ENCODE measurements at regions not wholly inside any gene's neighbourhood (a gene's known extent, or its start where the extent isn't known, plus 50 kb on each side); places are given as distances from the start of the nearest gene placed in this dataset.

DNA sequence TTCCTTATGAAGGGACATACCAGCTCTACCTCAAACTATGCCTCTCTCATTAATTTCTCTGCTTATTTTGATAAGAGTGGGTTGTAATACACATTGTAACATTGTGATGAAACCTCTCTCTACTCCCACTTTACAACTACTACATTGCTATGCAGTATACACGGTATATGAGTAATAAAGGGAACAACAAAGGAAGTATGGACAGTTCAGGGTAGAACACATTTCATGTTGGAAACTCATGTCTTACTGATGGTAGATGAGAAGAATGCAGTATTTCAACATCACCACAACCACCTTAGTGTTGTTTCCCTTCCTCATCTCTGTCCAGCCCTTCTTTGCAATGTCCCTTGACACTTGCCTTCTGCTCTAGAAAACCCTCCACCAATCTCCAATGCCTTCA lies 515.9 kb upstream of the CELF4 start:
- no peak for DNase-seq (ENCODE audit: low read depth)

DNA sequence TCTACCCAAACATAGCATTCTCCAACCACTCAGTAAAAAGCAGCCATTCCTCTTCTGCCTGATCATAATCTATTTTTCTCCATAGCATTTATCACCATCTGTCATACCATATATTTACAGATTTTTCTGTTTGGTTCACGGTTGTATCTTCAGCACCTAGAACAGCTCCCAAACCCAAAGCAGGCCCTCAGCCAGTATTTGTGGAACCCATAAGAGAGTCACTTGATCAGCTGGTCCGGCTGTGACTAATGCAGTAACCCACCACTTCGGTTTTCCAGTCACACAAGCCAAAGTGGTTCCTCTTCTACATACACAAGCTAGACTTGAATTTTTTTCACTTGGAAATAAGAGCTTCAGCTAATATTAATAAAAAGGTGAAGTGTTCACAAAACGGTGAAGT lies 511.6 kb upstream of the CELF4 start:
- DNase-seq (ENCODE audit: low read depth), result no peak

DNA sequence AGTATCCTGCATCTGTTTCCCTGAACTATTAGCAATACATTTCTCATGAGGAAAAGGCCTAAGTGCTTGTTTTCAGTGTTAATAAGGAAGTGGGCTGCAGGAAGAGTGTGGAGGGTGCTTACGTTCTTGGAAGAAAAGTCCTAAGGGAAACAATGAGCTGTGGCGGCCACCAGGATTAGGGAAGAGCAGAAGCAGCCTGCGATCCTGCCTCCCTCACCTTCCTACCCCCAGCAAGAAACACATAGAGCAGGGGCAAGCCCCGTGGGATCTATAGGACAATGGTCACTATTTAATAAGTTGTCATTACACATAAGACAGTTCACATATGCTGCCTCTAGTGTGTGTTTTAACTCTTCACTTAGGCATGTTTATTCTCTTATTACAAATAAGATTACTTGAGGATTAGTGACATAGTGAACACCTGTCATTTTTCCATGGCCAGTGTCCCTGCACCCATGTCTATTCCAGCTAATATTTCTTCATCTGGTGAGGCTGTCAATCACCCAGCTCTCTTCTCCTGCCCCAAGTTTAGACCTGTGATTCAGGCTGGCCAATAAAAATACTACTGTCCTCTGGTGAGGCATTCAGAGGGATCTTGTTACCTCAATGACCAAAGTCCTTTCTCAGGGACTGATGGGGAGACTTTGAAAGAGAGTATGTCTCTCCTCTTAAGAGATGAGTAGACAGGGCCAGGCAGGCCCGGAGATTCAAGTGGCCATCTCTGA lies 510.9 kb upstream of the CELF4 start:
- no peak for DNase-seq (ENCODE audit: low read depth)

DNA sequence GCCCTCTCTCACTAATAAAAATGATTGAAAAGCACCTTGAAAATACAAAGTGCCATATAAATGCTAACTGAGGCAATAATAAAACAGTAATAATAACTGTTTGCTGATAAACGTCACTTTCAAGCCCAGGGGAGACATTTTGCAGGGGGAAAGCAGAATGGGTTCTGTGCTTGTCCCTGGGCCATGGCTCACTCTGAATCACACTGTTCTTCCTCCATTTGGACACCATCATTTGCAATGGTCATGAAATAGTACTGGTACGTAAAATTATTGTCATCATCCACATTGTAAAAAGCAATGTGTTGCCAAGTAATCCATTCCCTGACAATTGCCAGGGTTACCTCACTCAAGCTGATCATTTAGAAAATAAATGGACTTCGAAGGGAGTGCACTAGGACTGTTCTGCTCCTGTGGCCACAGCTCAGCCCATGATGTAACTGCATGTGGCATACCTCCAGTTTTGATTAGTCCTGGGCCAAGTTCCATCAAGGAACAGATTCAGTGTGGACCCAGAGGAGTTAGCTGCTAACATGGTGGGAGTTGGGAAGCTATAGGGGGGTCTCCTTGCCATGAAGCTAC lies 508.8 kb upstream of the CELF4 start:
- DNase-seq (ENCODE audit: low read depth), result no peak

DNA sequence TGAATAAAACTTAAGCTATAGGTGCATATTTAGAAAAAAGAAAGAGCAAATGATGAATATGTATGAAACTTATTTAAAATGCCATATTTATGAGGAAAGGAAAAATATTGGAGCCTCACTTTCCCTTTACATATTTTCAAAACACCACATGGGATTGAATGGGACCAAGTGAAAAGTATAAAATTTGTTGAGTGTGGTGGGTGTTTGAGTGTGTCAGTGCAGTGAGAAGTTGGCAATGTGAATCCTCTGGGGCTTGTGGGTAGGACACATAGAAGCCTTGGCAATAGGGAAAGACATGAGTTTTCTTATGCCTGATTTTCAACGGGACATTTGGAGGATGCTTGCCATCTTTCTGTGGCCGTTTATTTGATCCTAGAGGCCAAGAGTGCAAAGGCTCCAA lies 502.2 kb upstream of the CELF4 start:
- no peak for DNase-seq (ENCODE audit: low read depth)

DNA sequence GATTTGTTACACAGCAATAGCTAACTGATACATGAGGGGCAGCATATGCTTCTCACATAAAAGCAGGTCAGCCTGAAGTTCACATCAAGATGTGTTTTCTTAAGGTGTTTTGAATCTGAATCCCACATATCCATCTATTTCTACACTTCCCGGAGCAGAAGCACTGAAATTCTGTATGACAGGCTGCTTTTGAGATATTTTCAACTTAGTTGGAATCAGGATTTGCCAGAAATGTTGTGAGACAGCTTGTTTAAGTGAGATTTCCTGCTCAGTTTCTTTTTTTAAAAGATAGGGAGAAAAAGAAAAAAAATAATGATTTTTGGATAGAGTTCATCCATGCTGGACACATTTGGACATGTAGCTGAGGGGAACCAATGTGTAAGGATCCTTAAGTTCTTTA lies 501.5 kb upstream of the CELF4 start:
- no peak for DNase-seq (ENCODE audit: low read depth)

DNA sequence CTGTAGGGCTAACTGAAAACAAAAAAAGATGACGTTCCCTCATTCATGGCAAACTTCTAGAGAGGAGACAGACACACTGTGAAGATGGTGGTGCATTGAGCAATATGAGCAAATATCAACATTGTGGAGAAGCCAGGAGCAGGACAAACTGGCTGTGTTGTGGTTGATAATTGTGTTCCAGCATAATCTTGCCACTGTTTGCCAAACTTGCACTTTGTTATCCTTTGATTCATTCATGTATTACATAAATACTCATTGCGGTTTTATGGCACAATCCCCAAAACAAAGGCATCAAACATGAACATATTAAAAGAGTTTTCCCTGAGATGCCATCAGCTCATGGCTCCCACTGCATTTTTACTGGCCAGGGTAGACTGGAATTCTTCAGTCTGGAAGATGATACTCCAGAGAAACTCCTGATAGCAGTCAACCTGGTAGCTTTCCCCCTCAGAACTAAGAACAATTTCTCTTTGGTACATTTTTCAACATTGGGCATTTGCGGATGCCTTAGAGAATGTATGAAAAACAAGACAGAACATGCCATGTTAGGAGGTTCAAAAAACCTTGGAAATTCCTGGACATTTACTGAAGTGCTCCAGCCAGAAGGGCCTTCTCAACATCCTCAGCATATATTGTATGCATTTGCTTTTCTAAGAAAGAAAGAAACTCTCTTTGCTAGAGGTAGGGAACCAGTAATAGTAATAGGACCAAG lies 487.4 kb upstream of the CELF4 start:
- no peak for DNase-seq (ENCODE audit: low read depth)

DNA sequence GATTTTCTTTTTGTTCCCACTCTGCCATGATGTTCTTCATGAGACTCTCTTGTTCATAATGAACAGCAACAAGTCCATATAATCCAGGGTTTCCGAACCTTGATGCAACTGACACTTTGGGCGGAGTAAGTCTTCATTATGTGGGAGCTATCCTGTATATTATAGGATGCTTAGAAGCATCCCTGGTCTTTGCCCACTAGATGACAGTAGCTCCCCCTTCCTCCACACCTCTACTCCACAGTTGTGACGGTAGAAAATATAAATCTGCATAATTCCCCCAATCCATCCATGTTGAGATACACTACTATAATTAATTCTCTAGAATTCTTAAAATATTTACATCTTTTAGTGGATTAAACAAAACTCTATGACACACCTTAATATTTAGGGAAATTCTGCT lies 482.2 kb upstream of the CELF4 start:
- no peak for DNase-seq (ENCODE audit: low read depth)

DNA sequence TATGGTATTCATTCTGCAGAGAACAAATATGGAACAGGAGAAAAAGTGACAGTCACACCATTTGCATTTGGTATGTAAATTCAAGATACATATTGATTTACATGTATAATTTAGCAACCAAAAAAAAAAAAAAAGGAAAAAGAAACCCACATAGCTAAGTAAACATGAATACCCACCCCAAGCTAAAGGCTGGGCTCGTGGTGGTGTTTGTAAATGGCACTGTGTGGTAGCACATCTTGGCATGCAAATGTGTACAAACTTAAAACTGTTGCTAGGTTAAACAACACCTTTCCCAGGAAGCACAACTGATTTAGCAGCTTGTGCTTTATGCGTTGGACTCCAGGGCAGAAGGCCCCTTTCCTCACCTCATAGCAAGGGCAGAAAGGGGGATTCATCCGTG lies 481.1 kb upstream of the CELF4 start:
- DNase-seq (ENCODE audit: low read depth), result no peak

DNA sequence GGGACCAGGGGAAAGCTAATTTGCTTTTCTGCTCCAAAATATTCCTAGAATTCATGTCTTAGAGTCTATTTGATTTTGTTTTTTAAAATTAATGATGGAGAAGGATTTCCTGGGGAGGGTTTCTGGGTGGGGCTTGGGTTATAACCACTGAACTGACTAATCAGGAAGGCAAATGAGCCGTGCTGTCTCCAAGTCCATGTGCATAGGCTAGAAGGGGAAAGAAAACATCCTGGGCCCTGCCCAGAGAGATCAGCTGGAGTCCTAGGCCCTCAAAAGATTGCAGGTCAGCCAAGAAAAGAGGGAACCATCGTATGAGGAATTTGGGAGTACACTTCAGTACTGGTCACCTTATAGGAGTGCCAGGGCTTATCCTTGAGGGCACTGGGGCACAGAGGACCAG lies 480.2 kb upstream of the CELF4 start:
- no peak for DNase-seq (ENCODE audit: low read depth)

DNA sequence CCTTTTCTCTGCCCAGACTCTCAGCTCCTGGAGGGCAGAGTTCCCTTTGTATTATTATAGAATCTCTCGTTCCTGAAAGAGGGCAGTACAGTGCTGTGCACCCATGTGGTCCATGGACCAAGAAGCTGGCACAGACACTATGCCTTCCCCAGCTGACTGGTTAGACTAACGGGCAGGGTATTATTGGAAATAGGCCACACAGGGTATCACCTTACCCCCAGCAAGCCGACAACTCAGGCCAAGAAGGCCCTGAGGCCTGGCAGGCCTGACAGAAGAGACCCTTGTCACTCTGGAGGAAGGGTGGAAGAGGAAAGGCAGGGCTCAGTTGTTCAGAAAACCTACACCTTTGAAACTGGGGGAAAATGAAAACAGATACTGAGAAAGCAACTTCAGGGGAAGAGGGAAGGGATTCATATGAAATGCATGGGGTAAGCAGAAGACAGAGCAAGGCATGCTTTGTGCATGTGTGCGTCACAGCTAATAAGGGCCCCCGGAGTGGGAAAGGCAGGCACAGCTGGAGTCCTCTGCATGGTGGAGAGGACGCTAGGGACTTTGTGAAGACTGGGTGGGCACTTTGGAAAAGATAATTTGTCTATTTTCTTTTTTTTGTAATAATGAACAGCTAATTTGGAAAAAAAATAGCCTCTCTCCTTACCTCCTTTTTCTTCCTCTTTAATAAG lies 476.8 kb upstream of the CELF4 start:
- no peak for DNase-seq (ENCODE audit: low read depth)

DNA sequence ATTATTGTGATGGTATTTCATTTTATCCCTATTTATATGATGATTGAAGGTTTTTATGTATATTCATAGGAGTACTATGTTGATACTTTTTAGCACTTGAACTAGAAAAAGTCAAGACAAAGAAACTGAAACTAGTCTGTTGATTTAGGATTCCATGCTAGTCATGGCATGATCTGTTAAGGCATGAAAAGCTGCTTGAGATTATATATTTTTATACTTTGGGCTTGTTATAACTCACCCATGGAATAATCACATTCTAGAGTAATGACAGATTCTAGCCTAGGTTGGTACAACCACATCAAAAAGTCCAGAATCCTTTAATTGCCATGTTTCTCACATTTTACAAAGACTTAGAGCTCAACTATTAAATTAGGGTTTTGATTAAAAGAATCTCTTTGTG lies 472.6 kb upstream of the CELF4 start:
- no peak for DNase-seq (ENCODE audit: low read depth)

DNA sequence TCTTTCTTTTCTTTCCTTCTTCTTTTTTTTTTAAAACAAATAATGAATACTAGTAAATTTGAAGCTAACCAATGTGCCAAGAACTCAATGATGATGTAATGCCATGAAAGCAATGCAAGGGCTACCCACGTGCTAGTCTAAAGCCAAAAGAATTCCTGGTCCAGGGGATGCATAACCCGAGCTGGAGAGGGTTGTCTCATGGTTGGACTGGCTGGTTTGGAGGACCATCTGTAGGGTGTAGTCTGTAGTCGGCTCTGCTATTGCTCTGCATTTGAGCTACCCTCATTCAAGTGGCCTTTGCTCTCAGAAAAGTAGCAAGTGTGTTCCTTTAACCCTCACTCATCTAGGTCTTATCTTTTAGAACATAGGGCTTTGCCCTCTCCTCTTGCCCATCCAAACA lies 469.6 kb upstream of the CELF4 start:
- no peak for DNase-seq (ENCODE audit: low read depth)

DNA sequence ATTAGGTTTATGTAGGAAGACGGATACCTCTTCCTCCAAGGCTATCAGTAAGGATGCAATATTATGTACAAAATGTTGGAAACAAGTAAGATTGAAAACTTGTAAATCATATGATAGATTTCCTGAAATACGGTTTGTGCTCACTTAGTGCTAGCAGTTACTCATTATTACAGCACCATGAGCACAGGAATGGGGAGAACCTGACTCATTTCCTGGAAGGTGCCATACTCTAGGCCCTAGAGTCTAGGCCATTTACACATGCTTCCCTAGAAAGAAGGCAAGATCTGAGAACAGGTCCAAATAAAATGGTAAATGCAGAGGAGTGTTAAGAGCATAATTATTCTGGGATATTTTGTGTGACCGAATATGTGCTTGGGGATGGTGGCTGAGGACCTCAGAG lies 467.7 kb upstream of the CELF4 start:
- DNase-seq (ENCODE audit: low read depth), result no peak

DNA sequence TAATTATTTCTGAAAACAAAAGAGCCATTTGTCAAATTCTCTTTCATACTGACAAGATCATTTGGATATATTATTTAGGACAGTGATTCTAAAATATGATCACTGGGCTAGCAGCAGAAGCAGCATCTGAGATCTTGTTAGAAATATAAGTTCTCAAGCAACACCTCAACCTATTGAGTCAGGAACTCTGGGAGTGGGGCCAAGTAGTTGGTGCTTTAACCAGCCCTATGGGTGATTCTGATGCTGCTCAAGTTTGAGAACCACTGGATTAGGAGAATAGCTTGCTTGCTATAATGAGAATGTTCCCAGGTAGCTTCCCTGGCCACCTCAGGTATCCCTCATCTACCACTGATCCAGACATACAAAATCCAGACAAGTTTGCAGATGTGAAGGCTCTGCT lies 466.9 kb upstream of the CELF4 start:
- DNase-seq (ENCODE audit: low read depth), result no peak

DNA sequence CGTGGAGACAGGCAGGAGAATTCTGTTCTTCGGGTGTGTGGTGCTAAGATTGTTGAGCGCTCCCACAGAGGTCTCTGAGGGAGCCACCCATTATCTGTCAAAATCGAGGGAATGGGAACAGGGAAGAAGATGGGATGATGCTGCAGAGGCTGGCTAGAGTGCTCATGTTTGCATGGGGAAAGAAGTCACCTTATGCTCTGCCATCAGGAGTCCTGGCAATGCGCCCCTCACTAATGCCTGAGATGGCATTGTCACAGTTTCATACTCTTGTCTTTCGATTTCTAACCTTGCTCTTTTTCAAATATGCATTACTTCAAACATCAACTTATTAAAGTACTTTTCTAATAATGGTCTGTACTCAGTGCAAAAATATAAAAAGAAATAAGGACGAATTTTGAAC lies 463.3 kb upstream of the CELF4 start:
- no peak for DNase-seq (ENCODE audit: low read depth)

DNA sequence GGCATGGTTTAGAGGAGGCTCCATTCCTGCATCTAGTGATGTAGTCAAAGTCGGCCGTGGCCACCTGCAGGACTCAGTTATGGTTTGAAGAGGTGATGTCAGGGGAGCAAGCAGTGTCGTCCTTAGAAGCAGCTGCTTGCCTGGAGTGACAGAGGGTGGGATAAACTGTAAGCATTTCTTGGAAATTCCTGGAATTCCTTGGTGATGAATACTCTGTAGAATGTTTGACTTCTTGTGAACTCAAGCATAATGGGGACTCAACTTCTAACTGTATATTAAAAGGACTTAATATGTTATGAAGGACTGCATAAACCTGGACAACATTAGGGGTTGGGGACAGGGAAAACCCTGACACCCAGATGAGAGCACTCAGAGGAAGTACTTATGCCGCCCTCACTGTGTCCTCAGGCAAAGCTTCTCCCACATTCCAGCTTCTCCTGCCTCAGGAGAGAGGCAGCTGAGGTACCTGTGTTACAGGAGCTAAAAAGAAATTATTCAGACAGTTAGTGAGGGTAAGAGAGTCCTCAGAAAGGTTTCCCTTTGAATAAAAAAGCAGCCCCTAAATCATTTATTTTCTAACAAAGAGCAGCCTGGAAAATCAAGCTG lies 459.9 kb upstream of the CELF4 start:
- DNase-seq (ENCODE audit: low read depth), result no peak

DNA sequence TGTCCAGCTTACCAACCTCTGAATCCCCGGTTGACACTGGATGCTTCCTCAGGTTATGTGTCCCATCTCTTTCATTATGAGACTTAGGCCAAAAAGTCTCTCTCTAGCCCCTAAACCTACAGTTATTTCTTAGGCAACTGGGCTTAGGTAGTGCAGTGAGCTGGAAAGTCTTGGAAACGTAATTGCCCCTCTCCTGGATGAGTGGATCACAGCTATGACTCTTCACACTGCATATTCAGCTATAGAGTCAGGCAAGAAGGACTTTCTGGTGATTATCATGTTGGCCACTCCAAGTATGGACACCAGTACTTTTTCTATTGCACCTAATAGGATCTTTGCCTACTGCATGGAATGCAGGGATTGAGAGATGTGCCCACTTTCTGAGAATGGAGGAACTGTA lies 458.3 kb upstream of the CELF4 start:
- no peak for DNase-seq (ENCODE audit: low read depth)

DNA sequence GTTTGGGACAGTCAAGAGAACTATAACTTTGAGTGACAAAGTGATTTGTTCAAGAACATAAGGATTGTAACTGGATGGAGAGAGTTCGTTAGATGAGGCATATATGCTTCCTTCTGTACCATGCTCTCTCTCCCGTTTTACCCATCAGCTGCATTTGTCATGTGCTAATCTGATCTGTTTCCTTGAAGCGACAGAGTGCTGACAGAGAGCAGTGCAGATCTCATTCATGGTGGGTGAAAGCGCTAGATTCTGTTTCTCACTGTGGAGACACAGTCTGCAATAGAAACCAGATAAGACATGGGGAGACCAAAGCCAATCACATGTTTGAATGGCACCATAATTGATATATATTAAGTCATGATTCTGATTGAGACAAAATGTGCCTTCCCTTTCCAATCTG lies 456.6 kb upstream of the CELF4 start:
- DNase-seq (ENCODE audit: low read depth), result no peak

DNA sequence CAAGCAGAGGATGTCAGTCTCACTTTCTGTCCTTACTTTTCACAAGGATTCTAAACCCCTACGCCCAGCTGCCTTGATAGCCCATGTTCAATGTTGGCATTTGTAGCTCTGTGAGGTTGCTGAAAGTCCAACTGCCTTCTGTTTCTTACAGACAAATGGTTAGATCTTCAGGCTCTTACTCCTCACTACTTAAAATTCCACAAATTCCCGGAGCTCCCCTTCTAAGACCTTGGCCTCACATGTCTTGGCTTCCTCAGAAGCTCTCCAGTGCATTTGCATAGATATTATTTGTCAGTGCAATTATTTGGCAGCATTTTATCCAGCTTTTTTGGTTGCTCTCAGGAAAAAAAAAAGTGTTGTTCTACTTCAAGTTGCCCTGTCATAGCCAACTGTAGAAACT lies 453.7 kb upstream of the CELF4 start:
- no peak for DNase-seq (ENCODE audit: low read depth)

DNA sequence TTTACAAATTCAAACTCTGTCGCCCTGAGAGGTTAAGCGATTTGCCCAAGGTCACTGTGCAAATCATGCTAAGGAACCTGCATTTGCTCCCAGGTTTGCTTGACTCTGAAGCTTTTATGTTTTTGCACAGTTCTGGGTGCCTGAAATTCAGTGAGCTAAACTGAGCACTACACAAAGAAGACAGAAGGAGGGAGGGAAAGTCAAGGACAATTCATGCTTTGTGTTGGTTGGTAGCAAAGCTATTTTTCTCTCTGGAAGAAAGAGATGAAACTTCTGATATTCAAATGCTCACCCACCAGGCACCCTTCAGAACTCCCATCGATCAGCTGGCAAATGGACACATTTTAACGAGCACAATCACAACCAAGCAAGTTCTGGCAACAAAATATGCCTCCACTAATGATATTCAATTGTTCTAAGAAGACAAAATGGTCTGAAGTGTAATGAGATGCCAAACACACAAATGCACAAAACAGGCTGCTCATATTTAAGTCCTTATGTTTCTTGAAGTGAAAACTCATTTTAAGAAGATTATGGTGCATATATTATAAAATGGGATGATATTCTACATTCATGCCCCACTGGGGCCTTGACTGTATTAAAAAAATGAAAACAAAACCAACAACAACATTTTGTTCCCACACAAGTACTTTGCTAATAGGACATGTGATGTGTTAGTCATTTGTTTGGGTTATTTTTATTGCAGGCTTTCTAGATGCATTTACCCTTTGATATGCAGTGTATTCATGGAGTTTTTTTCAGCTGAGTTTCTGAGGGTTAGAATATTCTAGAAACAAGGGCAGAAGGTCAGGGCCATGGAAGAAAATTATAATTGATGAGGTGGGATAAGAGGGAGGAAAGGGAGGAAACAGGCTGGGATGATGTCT lies 445.6 kb upstream of the CELF4 start:
- no peak for DNase-seq (ENCODE audit: low read depth)

DNA sequence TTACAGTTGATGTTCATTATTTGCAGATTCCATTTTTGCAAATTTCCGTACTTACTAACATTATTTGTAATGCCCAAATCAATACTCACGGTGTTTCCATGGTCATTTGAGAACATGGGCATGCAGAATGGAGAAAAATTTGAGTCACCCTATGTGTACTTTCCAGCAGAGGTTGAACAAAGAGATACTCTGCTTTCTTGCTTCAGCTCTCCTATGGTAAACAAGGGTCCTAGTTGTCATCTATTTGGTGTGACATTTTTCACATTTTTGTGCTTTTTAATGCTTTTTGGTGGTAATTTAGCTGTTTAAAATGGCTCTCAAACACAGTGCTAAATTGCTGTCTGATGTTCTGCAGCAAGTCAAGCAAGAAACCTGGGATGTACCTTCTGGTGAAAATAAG lies 444.4 kb upstream of the CELF4 start:
- DNase-seq (ENCODE audit: low read depth), result no peak

Measured in activated T-helper 9 cell treated with anti-CD3 and anti-CD28 coated beads, Interleukin-2, amount 50 U/mL, for 16 hours (primary cell).